Effector memory CD8-positive, alpha-beta T cell (primary cell): ENCODE measurements at regions not wholly inside any gene's neighbourhood (a gene's known extent, or its start where the extent isn't known, plus 50 kb on each side); places are given as distances from the start of the nearest gene placed in this dataset.

ENCODE experiments used
- ATAC-seq: fragments of 150-1000 bp; cut with Tn5 transposase; replicated peaks from 2 replicates; pipeline ENCODE4 v1.10.0; 2021; ENCODE audit warnings: mild to moderate bottlenecking, moderate library complexity
- DNase-seq, 3 experiments: peaks; one replicate each; pipeline ENCODE4 v3.0.0; 2021
- H3K27ac Mint-ChIP-seq, 2 donors: one replicate each; pipeline ENCODE4 v1.8.0; 2022; ENCODE audit warnings: mild to moderate bottlenecking in 2 of 2, mixed read lengths in 2 of 2, moderate library complexity in 2 of 2
- H3K27me3 Mint-ChIP-seq, 2 donors: one replicate each; pipeline ENCODE4 v1.8.0; 2022; ENCODE audit warnings: mixed read lengths in 2 of 2
- H3K36me3 Mint-ChIP-seq: one replicate; pipeline ENCODE4 v1.8.0; 2022; ENCODE audit warnings: mild to moderate bottlenecking, moderate library complexity, mixed read lengths; ENCODE audit not compliant: insufficient read depth
- H3K4me1 Mint-ChIP-seq, 2 donors: one replicate each; pipeline ENCODE4 v1.8.0; 2022; ENCODE audit warnings: low read depth in 2 of 2, mixed read lengths in 2 of 2
- H3K4me3 Mint-ChIP-seq, 2 donors: one replicate each; pipeline ENCODE4 v1.8.0; 2022; ENCODE audit warnings: mild to moderate bottlenecking in 2 of 2, mixed read lengths in 2 of 2, moderate library complexity in 2 of 2
- H3K9me3 Mint-ChIP-seq, 2 donors: one replicate each; pipeline ENCODE4 v1.8.0; 2022; ENCODE audit warnings: mixed read lengths in 2 of 2

GRCh38 chr18:73235491-73235890 lies 367.7 kb upstream of the NETO1 start:
- Mint-ChIP-seq H3K4me1 (no peaks in the 10 kb centered on the region), H3K27me3 (no peaks in the 10 kb centered on the region), H3K36me3 (no peaks in the 10 kb centered on the region), H3K27ac (no peak overlapping the region), H3K4me3 (no peak overlapping the region), H3K9me3 (peaks cover 6 to 13% of the 10 kb centered on the region in 2 donors)
- ATAC-seq (no peak), DNase-seq (no peak)

GRCh38 chr18:73232933-73233332 lies 365.1 kb upstream of the NETO1 start:
- H3K27me3 Mint-ChIP-seq, result no peaks in the 10 kb centered on the region
- H3K36me3 Mint-ChIP-seq, result no peaks in the 10 kb centered on the region
- no peak overlapping the region for H3K4me3 Mint-ChIP-seq
- DNase-seq (no peak), ATAC-seq (no peak)
- H3K9me3 Mint-ChIP-seq, result peaks cover under 1 to 5% of the 10 kb centered on the region in 2 donors
- no peak overlapping the region for H3K27ac Mint-ChIP-seq
- no peaks in the 10 kb centered on the region for H3K4me1 Mint-ChIP-seq

GRCh38 chr18:73220663-73221062 lies 352.9 kb upstream of the NETO1 start:
- Mint-ChIP-seq H3K36me3 (no peaks in the 10 kb centered on the region), H3K4me3 (no peak overlapping the region), H3K27me3 (no peaks in the 10 kb centered on the region), H3K4me1 (no peaks in the 10 kb centered on the region), H3K9me3 (peaks cover 0 to 7% of the 10 kb centered on the region in 2 donors), H3K27ac (no peak overlapping the region)
- ATAC-seq (no peak), DNase-seq (no peak)

GRCh38 chr18:73218293-73218692 lies 350.5 kb upstream of the NETO1 start:
- DNase-seq (no peak), ATAC-seq (no peak)
- H3K4me1 Mint-ChIP-seq, result no peaks in the 10 kb centered on the region
- no peaks in the 10 kb centered on the region for H3K36me3 Mint-ChIP-seq
- no peak overlapping the region for H3K27ac Mint-ChIP-seq
- no peak overlapping the region for H3K4me3 Mint-ChIP-seq
- H3K9me3 Mint-ChIP-seq, result peaks cover 7 to 11% of the 10 kb centered on the region in 2 donors
- H3K27me3 Mint-ChIP-seq, result no peaks in the 10 kb centered on the region

- ATAC-seq (no peak), DNase-seq (no peak)
- Mint-ChIP-seq H3K4me1 (no peaks in the 10 kb centered on the region), H3K36me3 (no peaks in the 10 kb centered on the region), H3K27ac (no peak overlapping the region), H3K4me3 (no peak overlapping the region), H3K9me3 (peaks cover 6 to 24% of the 10 kb centered on the region in 2 donors), H3K27me3 (no peaks in the 10 kb centered on the region)
Measured at GRCh38 chr18:73214970-73215369, 347.2 kb upstream of the NETO1 start.

GRCh38 chr18:73212442-73212841 lies 344.7 kb upstream of the NETO1 start:
- no peak for ATAC-seq
- H3K4me3 Mint-ChIP-seq, result no peak overlapping the region
- H3K27me3 Mint-ChIP-seq, result no peaks in the 10 kb centered on the region
- no peak overlapping the region for H3K27ac Mint-ChIP-seq
- no peak for DNase-seq
- peaks cover 6 to 24% of the 10 kb centered on the region in 2 donors for H3K9me3 Mint-ChIP-seq
- H3K36me3 Mint-ChIP-seq, result no peaks in the 10 kb centered on the region
- H3K4me1 Mint-ChIP-seq, result no peaks in the 10 kb centered on the region

GRCh38 chr18:73201940-73202339 lies 334.2 kb upstream of the NETO1 start:
- ATAC-seq (no peak), DNase-seq (no peak)
- H3K4me3 Mint-ChIP-seq, result no peak overlapping the region
- no peaks in the 10 kb centered on the region for H3K4me1 Mint-ChIP-seq
- no peaks in the 10 kb centered on the region for H3K27me3 Mint-ChIP-seq
- H3K9me3 Mint-ChIP-seq, result no peaks in the 10 kb centered on the region
- no peak overlapping the region for H3K27ac Mint-ChIP-seq
- no peaks in the 10 kb centered on the region for H3K36me3 Mint-ChIP-seq

GRCh38 chr18:73199151-73199550 lies 331.4 kb upstream of the NETO1 start:
- DNase-seq (no peak), ATAC-seq (no peak)
- H3K4me3 Mint-ChIP-seq, result no peak overlapping the region
- no peaks in the 10 kb centered on the region for H3K4me1 Mint-ChIP-seq
- H3K36me3 Mint-ChIP-seq, result no peaks in the 10 kb centered on the region
- peaks cover 0 to 3% of the 10 kb centered on the region in 2 donors for H3K9me3 Mint-ChIP-seq
- H3K27me3 Mint-ChIP-seq, result no peaks in the 10 kb centered on the region
- no peak overlapping the region for H3K27ac Mint-ChIP-seq

- DNase-seq, result no peak
- Mint-ChIP-seq H3K9me3 (peaks cover 11 to 30% of the 10 kb centered on the region in 2 donors), H3K4me1 (no peaks in the 10 kb centered on the region), H3K27me3 (no peaks in the 10 kb centered on the region), H3K27ac (no peak overlapping the region), H3K36me3 (no peaks in the 10 kb centered on the region), H3K4me3 (no peak overlapping the region)
- ATAC-seq, result no peak
Measured at GRCh38 chr18:73189718-73190117, 321.9 kb upstream of the NETO1 start.

GRCh38 chr18:73168236-73168635 lies 300.4 kb upstream of the NETO1 start:
- H3K27me3 Mint-ChIP-seq, result no peaks in the 10 kb centered on the region

GRCh38 chr18:73164430-73164829 lies 296.6 kb upstream of the NETO1 start:
- ATAC-seq (no peak), DNase-seq (no peak)
- no peak overlapping the region for H3K27ac Mint-ChIP-seq
- no peaks in the 10 kb centered on the region for H3K27me3 Mint-ChIP-seq
- no peaks in the 10 kb centered on the region for H3K4me1 Mint-ChIP-seq
- no peaks in the 10 kb centered on the region for H3K36me3 Mint-ChIP-seq
- no peak overlapping the region for H3K4me3 Mint-ChIP-seq
- no peaks in the 10 kb centered on the region for H3K9me3 Mint-ChIP-seq

More at GRCh38 chr18:73168236-73168635, 300.4 kb upstream of the NETO1 start:
- no peaks in the 10 kb centered on the region for H3K36me3 Mint-ChIP-seq
- no peak overlapping the region for H3K27ac Mint-ChIP-seq
- no peaks in the 10 kb centered on the region for H3K4me1 Mint-ChIP-seq
- no peak overlapping the region for H3K4me3 Mint-ChIP-seq
- peaks cover 8% of the 10 kb centered on the region in 2 donors for H3K9me3 Mint-ChIP-seq
- no peak for ATAC-seq
- DNase-seq, result no peak

GRCh38 chr18:73163236-73163635 lies 295.4 kb upstream of the NETO1 start:
- H3K4me3 Mint-ChIP-seq, result no peak overlapping the region
- no peaks in the 10 kb centered on the region for H3K36me3 Mint-ChIP-seq
- no peaks in the 10 kb centered on the region for H3K27me3 Mint-ChIP-seq

GRCh38 chr18:73156117-73156516 lies 288.3 kb upstream of the NETO1 start:
- Mint-ChIP-seq H3K4me3 (no peak overlapping the region), H3K36me3 (no peaks in the 10 kb centered on the region), H3K4me1 (no peaks in the 10 kb centered on the region), H3K27me3 (no peaks in the 10 kb centered on the region), H3K27ac (no peak overlapping the region), H3K9me3 (peaks cover 2 to 7% of the 10 kb centered on the region in 2 donors)
- ATAC-seq, result no peak
- no peak for DNase-seq

More at GRCh38 chr18:73163236-73163635, 295.4 kb upstream of the NETO1 start:
- H3K4me1 Mint-ChIP-seq, result no peaks in the 10 kb centered on the region
- ATAC-seq (no peak), DNase-seq (no peak)
- no peak overlapping the region for H3K27ac Mint-ChIP-seq
- no peaks in the 10 kb centered on the region for H3K9me3 Mint-ChIP-seq

GRCh38 chr18:73153271-73153670 lies 285.5 kb upstream of the NETO1 start:
- Mint-ChIP-seq H3K4me3 (no peak overlapping the region), H3K9me3 (peaks cover 4 to 7% of the 10 kb centered on the region in 2 donors), H3K27me3 (no peaks in the 10 kb centered on the region), H3K36me3 (no peaks in the 10 kb centered on the region), H3K27ac (no peak overlapping the region), H3K4me1 (no peaks in the 10 kb centered on the region)
- ATAC-seq (no peak), DNase-seq (no peak)

- H3K27ac Mint-ChIP-seq, result no peak overlapping the region
- H3K27me3 Mint-ChIP-seq, result no peaks in the 10 kb centered on the region
- H3K4me3 Mint-ChIP-seq, result no peak overlapping the region
- no peak for DNase-seq
- no peaks in the 10 kb centered on the region for H3K36me3 Mint-ChIP-seq
- no peaks in the 10 kb centered on the region for H3K4me1 Mint-ChIP-seq
- no peak for ATAC-seq
- peaks cover 8 to 19% of the 10 kb centered on the region in 2 donors for H3K9me3 Mint-ChIP-seq
Measured at GRCh38 chr18:73151086-73151485, 283.3 kb upstream of the NETO1 start.
